ENCODE measurements at regions not wholly inside any gene's neighbourhood (a gene's known extent, or its start where the extent isn't known, plus 50 kb on each side); places are given as distances from the start of the nearest gene placed in this dataset.

DNA sequence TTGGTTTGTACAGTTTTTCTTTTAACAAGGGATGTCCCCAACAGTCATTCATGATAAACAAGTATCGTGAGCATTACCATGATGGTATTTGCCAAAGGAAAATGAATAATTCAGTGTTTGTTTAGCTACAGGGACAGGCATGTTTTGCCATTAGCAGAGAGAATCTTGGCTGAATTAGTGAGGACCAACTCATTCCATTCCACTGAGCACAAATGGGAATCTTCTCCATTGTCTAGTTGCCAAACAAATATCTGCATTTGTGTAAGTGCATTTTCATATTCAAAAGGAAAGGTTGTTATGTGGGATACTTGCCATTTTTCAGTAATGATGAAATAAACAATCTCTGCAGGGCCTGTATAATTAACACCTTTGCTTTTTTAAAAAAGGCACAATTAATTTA, 1762.6 kb downstream of the RPA4 start:
- no peak for DNase-seq

DNA sequence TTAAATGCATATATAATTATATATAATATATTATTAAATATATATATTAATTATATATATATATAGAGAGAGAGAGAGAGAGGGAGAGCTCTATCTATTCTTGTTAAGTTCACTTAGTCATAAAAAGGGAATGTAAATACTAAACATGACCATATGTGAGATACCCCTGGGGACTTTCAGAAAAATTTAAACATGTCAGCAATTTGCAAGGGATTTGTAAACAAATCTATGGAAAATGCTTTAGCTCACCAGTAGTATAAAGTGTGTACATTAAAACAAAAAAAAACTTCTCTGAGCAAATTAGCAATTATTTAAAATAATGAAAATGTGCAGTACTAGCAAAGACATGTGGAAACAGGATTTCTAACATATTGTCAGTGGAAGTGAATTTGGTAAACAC, 1755.5 kb downstream of the PCDH19 start:
- no peak for DNase-seq

Data from fibroblast of skin of right quadriceps (primary cell).